GM21717 (cell line): ENCODE measurements at regions not wholly inside any gene's neighbourhood (a gene's known extent, or its start where the extent isn't known, plus 50 kb on each side); places are given as distances from the start of the nearest gene placed in this dataset.
"Not testable (repeated sequence)": the region's sequence is repeated elsewhere in the genome, so short reads cannot be mapped to it uniquely, and the experiment has no call there.

ENCODE experiments used
- ATAC-seq: cut with Tn5 transposase; IDR thresholded peaks from one replicate; pipeline ENCODE4 v1.9.1; 2021; ENCODE audit warnings: mild to moderate bottlenecking, moderate library complexity; ENCODE audit not compliant: unreplicated experiment

DNA sequence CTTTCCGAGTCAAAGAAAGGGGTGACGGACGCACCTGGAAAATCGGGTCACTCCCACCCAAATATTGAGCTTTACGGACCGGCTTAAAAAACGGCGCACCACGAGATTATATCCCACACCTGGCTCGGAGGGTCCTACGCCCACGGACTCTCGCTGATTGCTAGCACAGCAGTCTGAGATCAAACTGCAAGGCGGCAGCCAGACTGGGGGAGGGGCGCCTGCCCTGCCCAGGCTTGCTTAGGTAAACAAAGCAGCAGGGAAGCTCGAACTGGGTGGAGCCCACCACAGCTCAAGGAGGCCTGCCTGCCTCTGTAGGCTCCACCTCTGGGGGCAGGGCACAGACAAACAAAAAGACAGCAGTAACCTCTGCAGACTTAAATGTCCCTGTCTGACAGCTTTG is 1416.9 kb downstream of the SLITRK5 start:
- not testable (repeated sequence) for ATAC-seq

DNA sequence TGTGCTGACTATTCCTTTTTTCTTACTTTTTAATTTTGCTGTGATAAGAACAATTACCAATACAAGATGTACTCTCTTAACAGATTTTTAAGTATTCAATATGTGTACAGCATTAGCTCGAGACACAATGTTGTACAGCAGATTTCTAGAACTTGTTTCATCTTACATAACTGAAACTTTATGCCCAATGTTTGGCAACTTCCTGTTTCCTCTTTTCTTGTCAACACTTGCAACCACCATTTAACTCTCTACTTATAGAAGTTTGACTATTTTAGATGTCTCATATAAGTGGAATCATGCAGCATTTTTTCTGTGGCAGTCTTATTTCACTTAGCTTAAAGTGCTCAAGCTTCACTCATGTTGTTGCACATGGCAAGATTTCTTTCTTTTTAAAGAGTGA is 1426.8 kb downstream of the SLITRK5 start:
- ATAC-seq = no peak

DNA sequence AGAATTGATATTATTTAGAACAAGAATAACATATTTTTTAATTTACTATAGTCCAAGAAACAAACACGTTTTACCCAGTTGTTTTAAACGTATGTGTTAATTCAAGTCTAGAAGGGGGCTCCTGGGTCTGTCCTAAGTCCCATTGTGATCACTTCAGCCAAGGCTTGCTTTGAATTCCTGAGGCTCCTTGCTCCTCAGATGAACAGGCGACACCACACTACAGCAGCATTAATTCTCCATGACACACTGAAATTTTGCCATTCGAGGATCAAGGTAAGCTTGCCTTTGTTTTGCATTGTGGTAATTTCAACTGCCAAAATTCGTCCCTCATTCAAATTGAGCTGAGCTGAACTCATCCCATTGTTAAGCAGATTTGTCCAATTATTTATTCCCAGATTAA is 1442.6 kb downstream of the SLITRK5 start:
- no peak for ATAC-seq

DNA sequence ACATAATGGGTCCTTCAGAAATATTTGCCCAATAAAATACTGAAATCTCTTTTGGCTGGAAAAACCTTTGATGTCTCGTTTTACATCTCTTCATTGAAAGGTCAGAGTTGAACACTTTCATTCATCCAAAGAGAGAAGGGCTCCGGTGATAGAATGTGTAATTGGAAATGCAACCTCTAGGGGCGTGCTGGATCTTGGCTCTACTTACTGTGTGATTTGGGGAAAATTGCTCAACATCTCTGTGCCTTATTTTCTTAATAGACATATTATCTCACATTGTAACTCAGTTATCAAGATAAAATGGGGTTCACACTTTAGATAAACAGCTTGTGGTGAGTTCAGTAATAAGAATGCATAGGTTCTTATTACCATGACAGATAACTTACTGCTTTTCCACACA is 1444.1 kb downstream of the SLITRK5 start:
- ATAC-seq = no peak

DNA sequence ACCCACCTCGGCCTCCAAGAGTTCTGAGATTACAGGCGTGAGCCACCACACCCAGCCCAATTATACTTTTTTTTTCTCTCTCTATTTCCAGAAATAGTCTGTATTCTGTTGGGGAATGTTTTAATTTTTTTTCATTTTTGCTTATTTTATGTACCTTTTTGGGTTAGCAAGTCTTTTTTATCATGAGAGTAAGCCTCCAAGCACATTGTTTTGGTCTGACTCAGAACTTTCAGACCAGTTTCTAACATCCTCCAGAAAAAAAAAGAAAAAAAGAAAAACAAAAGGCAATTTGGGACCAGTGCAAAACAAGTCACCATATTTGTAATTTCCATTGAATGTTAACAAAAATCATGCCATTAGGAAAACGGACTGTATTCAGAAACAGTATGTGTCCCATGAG is 1465.5 kb downstream of the SLITRK5 start:
- no peak for ATAC-seq

DNA sequence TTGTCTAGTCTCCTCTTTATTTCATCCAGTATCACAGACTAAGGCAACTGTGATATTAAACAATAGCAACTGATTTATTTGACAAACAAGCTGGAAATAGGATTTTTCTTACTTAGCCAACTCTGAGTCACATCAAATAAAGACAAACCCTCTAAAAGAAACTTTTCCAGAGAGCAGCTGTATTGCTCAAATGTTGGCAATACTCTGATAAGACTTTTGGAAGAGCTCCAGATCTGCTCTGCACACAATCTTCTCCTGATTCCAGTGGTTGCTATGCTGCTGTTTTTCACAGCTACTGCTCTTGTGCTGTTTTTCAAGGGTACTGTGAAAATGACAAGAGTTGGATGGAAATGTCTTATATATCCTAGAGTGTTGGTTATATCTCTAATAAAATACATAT is 1479.2 kb downstream of the SLITRK5 start:
- no peak for ATAC-seq

DNA sequence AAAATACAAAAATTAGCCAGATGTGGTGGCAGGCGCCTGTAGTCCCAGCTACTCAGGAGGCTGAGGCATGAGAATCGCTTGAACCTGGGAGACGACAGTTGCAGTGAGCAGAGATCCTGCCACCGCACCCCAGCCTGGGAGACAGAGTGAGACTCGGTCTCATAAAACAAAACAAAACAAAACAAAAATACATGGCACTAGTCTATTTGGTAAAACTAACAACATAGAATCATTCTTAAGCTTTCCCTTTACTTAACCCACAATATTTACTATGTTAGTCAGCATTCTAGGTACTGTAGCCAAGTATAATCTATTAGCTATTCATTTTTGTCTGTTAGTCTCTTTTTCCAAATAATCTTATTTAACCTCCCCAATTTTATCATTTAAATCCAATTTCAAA is 1482.8 kb downstream of the SLITRK5 start:
- no peak for ATAC-seq

DNA sequence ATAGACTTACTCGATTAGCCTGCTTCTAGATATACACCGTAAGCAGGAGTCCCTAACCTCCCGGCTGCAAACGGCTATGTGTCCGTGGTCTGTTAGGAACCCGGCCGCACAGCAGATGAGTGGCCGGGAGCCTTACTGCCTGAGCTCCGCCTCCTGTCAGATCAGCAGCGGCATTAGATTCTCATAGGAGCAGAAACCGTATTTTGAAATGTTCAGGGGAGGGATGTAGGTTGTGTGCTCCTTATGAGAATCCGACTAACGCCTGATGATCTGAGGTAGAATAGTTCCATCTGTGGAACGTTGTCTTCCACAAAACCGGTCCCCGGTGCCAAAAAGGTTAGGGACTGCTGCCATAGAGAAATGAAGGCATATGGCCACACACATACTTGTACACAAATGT is 1491.9 kb downstream of the SLITRK5 start:
- no peak for ATAC-seq

DNA sequence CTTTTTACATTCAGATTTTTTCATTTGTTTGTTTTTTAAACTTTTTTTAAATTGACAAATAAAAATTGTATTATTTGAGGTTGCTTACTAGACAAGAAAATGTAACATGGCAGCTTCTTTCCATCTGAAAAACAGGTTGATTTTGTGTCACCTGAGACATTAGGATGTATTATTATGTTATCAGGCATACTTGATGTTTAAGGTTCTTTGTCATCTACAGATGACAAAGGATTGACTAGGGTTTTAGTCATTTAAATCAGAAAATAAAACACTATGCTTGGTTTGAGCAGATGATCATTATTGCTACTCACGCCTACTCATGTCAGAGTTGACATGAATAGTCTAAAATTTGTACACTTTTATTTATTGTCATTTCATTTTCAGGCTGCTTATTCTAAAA is 1494.5 kb downstream of the SLITRK5 start:
- ATAC-seq = no peak

DNA sequence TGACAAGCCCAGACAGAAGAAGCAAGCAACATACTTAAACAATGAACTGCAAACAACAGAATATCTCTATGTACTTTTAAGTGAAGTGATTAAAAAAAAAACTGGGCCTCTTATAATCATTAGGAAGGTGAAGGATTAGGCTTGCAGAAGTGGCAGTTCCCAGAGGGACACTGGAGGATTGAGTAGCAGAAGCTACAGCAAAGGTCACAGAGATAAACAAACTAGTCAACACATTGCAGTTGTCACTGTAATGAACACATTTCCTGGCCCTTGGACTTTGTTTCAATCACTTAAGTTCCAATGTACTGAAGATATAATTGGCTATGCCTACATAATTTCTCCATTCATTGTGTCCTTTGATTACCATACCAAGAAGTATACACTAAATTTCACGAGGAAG is 1498.8 kb downstream of the SLITRK5 start:
- no peak for ATAC-seq

DNA sequence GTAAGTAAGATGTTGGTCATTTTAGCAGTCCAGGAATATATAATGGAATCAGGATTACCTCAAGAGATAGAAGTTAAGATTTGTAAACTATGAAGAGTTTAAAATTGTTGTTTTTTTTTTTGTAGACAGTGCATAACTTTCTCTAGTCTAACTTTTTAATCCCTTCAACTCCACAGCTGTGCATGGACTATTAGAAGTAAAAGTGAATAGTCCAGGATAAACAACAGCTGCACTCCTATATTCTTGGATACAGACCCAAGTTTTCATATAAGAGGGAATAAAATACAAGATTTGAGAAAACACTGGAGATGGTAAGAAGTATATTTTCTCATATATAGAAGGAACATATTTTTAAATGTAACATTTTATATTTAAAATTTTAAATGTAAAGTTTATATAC is 1509.9 kb downstream of the SLITRK5 start:
- no peak for ATAC-seq

DNA sequence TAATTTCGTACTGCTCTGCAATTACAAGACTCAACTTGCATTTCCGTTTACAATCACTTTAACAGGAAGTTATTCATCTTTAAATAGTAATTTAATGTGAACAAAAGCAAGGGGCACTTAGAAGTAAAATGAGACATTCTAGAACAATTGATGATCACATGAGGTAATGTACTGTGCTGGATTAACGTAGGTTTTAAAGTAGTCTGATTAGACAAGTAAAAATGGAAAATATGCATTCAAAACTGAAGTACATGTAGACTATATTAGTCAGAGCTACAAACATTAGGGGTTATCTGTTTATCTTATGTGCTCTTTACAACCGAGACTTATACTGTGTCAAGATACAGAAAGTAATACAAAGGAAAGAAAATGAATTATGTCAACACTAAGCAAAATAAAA is 1528.0 kb downstream of the SLITRK5 start:
- ATAC-seq = no peak

DNA sequence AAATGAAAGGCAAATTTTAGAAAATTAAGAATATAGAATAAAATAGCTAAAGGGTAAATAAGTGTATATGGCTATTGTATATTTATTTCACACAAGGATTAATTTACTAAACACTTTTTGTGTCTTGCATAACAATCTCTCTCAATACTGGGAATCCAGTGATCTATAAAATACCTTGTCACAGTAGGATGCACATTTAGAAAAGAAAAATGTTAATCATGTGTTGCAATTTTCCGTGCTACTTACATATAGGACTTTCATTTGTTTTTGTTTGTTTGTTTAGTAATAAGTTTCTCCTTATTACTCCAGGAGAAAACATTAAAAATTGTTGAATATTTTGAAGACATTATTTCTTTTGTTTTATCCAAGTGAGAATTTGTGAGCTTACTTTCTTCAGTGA is 1533.3 kb downstream of the SLITRK5 start:
- no peak for ATAC-seq

DNA sequence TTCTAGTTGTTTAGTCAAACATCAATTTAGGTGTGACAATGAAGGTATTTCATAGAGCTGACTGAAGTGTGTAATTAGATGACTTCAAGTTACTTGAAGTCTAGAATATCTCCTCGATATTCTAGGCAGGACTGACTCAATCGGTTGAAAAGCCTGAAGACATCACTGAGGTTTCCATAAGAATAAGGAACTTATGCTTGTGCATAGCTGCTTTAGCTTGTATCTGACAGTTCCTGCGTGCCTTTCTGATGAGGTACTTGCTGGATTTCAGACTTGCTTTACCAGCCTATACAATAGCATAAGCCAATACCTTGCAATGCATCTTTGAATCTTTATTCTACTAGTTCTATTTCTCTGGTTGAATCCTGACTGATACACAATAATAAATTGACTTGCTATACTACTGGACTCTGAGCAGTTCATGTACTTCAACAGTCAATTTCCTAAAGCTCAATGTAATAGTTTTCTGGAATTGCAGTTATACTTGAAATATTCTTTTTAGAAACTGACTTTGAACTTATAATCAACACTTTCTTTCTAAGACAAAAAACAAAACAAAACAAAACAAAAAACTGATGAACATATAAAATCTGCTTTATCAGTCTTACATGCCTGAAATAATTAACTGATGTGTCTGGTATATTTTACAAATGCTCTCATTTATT is 1534.8 kb downstream of the SLITRK5 start:
- no peak for ATAC-seq

DNA sequence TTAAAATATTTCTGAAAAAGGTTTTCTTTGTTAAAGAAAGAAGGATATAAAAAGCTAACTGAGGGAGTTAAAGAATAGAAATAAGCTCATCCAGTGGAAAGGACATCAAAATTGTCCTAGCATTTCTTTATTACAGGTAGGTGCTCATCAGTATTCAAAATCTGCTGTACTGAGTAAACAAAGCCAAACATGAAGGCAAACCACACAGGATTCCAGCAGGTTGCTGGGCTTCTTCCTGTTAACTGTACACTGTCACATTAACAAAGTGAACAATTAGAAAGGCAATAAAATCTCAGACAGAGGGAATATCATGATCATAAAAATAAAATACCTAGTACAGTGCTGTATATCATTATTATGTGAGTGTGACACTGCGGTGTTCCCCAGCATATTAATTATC is 1541.0 kb downstream of the SLITRK5 start:
- no peak for ATAC-seq

DNA sequence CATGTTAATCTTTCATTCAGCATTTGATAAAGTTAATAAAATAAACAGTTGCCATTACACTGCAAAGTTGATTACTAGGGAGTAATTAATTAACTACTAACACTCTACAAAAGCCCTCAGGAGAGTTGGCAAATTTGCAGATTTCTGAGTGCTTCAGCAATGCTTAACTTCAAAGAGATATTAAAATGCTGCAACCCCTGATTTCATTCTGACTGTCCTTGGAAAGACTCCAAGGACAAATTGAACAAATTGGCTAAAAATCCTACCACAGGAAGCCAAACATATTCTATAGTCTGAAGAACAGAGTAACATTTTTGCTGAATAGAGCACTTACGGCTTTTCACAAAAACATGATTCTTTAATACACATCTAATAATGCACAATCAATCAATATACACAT is 1543.0 kb downstream of the SLITRK5 start:
- ATAC-seq = no peak

DNA sequence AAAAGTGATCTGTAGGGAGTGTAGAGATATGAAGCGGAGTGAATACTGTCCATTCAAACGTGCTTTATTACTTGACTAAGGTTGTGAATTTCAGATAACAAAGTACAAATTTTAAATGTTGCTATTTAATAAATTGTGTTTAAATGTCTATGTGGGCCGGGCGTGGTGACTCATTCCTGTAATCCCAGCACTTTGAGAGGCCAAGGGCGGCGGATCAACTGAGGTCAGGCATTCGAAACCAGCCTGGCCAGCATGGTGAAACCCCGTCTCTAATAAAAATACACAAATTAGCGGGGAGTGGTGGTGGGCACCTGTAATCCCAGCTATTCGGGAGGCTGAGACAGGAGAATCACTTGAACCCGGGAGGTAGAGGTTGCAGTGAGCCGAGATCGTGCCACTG is 1544.1 kb downstream of the SLITRK5 start:
- ATAC-seq = not testable (repeated sequence)

DNA sequence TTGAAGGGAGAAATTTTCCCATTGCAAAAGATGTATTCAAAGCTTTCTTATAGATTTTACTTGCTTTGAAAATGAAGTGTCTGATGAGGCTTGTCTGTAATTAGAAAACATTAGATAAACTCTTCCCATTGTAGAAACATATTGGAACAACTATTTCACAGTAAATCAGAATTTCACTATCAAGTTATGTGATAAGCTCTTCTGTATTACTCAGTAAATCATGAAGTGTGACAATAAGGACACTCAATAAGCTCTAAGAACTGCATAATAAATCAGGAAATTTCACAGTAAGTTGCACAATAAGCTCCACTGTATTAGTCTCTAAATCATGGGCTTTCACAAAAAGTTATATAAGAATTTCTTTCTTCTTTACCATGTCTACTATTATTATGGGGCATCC is 1546.6 kb downstream of the SLITRK5 start:
- ATAC-seq = no peak

DNA sequence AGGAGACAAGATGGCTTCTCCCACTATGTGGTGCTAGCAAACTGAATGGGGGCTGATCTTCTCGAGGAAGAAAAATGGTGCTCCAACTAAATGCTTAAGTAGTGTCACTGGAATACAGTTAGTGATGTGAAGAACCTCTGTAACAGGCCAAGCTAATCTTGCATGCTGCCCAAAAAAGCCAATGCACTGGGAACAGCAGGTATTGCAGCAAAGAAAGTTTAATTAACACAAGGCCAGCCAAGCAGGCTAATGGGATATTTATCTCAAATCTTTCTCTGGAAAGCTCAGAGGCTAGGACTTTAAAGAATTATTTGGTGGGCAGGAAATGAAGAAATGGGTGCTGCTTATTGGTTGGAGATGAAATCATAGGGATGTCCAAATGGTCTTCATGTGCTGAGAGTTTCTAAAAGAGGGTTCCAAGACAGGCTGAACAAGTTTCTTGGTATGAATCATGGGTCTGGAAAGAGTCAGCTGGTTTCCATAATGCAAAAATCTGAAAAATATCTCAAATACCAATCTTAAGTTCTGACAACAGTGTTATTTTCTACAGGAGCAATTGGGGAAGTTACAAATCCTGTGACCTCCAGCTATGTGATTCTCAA is 1550.5 kb downstream of the SLITRK5 start:
- no peak for ATAC-seq

DNA sequence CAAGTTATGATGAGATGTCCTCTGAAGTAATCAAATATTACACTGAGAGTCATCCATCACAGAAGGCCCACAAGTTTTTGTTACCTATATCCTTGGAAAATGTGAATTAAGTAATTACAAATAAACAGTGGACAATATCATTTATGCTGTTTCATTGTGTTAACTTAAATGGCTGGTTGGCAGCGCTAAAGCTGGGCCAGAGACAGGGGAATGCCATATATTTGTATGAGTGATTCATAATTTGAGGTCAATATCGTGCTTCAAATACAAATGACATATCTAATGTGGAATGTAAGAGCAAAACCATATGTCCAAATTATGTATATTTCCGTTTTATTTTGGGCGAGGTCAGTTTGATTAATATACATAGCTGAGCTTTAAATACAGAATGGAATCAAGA is 1556.2 kb downstream of the SLITRK5 start:
- ATAC-seq = no peak

DNA sequence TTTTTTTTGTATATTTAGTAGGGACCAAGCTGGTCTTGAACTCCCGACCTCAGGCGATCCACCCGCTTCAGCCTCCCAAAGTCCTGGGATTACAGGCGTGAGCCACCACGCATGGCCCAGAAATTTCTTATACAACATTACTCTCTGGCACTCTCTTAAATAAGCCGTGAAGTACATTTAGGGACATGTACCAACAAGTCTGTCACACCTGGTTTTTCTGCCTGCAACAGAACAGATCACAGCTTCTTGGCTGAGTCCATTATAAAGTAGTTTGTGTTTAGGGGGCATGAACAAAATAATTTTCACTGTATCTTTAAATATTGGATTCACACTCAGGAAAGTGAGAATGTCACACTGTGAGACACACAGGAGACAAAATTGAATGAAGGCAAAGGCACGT is 1567.3 kb downstream of the SLITRK5 start:
- ATAC-seq = no peak

DNA sequence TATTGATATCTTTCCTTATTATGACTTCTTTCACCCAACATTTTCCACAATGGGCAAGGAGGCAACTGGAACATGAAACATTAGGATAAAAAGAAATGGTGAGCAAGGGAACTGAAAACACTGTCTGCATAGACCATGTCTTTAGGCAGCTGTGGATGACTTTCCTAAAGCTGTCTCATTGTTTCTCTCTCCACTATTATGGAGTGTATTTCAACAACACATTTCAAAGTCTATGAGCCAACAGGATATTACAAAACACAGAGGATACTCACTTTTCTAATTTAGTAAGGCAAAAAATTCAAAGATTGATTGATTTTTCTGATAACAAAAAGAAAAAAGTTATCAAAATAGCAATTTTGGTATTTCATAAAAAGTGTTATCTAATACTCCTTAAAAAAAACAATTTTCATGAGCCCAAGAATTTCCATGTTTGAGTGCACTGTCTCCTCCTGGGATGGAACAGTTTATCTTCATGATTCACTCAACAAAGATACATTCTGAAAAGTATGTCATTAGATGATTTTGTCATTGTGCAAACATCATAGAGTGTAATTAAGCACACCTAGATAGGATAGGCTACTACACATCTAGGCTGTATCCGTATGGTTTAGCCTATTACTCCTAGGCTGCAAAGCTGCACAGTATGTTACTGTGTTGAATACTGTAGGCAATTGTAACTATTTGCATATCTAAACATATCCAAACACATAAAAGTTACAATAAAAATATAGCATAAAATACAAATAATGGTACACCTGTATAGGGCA is 1568.4 kb downstream of the SLITRK5 start:
- no peak for ATAC-seq
